Nephron (organoid): ENCODE measurements at regions not wholly inside any gene's neighbourhood (a gene's known extent, or its start where the extent isn't known, plus 50 kb on each side); places are given as distances from the start of the nearest gene placed in this dataset.

Experiments used
- H3K27ac Mint-ChIP-seq, 3 experiments: 2 replicates each; pipeline ENCODE4 v1.8.0; 2020; ENCODE audit warnings: mixed read lengths in 3 of 3, mild to moderate bottlenecking in 2 of 3, moderate library complexity in 1 of 3
- H3K27me3 Mint-ChIP-seq: 2 replicates; pipeline ENCODE4 v1.8.0; 2021; ENCODE audit warnings: low read depth, mild to moderate bottlenecking, moderate library complexity, mixed read lengths
- H3K36me3 Mint-ChIP-seq: 2 replicates; pipeline ENCODE4 v1.8.0; 2020; ENCODE audit warnings: low read depth, mixed read lengths
- H3K4me1 Mint-ChIP-seq: 2 replicates; pipeline ENCODE4 v1.8.0; 2020; ENCODE audit warnings: mixed read lengths
- H3K4me3 Mint-ChIP-seq, 3 experiments: 2 replicates each; pipeline ENCODE4 v1.8.0; 2020; ENCODE audit warnings: mild to moderate bottlenecking in 3 of 3, mixed read lengths in 3 of 3, moderate library complexity in 2 of 3
- H3K9me3 Mint-ChIP-seq: 2 replicates; pipeline ENCODE4 v1.8.0; 2020; ENCODE audit warnings: mixed read lengths
- CTCF ChIP-seq, 3 experiments: fragments of 200-600 bp; sonication (generic); IDR thresholded peaks; one replicate each; pipeline ENCODE4 v1.5.0; 2021; ENCODE audit warnings: antibody characterized with exemption in 3 of 3; ENCODE audit not compliant: unreplicated experiment in 3 of 3

- Mint-ChIP-seq H3K4me3 (no peak overlapping the region), H3K27ac (no peak overlapping the region), H3K9me3 (peaks cover 3% of the 10 kb centered on the region), H3K36me3 (no peaks in the 10 kb centered on the region), H3K4me1 (peaks cover under 1% of the 10 kb centered on the region), H3K27me3 (no peaks in the 10 kb centered on the region)
- TF ChIP-seq CTCF (IDR thresholded peaks at IDR 0.05; ENCODE audit: unreplicated experiment in 3 of 3), result no peak
Measured at GRCh38 chr5:66415208-66415607, 181.0 kb upstream of the MAST4 start.

- TF ChIP-seq CTCF (IDR thresholded peaks at IDR 0.05; ENCODE audit: unreplicated experiment in 3 of 3), result no peak
- Mint-ChIP-seq H3K36me3 (no peaks in the 10 kb centered on the region), H3K27me3 (no peaks in the 10 kb centered on the region), H3K27ac (no peak overlapping the region), H3K4me3 (no peak overlapping the region), H3K9me3 (peaks cover 3% of the 10 kb centered on the region), H3K4me1 (no peaks in the 10 kb centered on the region)
Measured at GRCh38 chr5:66416698-66417097, 179.5 kb upstream of the MAST4 start.

- Mint-ChIP-seq H3K9me3 (peaks cover 10% of the 10 kb centered on the region), H3K36me3 (no peaks in the 10 kb centered on the region), H3K27ac (peak overlapping the region in 1 of 3 experiments; percentile 31)
Measured at GRCh38 chr5:66417781-66418180, 178.4 kb upstream of the MAST4 start.

GRCh38 chr5:66423484-66423883 is 172.7 kb upstream of the MAST4 start:
- H3K27me3 Mint-ChIP-seq, result no peaks in the 10 kb centered on the region
- no peak for TF ChIP-seq CTCF (IDR thresholded peaks at IDR 0.05; ENCODE audit: unreplicated experiment in 3 of 3)

More at GRCh38 chr5:66417781-66418180, 178.4 kb upstream of the MAST4 start:
- Mint-ChIP-seq H3K27me3 (no peaks in the 10 kb centered on the region), H3K4me3 (no peak overlapping the region), H3K4me1 (no peaks in the 10 kb centered on the region)
- no peak for TF ChIP-seq CTCF (IDR thresholded peaks at IDR 0.05; ENCODE audit: unreplicated experiment in 3 of 3)

GRCh38 chr5:66425842-66426241 is 170.4 kb upstream of the MAST4 start:
- Mint-ChIP-seq H3K27ac (no peak overlapping the region), H3K4me1 (no peaks in the 10 kb centered on the region), H3K27me3 (no peaks in the 10 kb centered on the region), H3K36me3 (no peaks in the 10 kb centered on the region), H3K4me3 (no peak overlapping the region), H3K9me3 (peaks cover 16% of the 10 kb centered on the region)
- no peak for TF ChIP-seq CTCF (IDR thresholded peaks at IDR 0.05; ENCODE audit: unreplicated experiment in 3 of 3)

More at GRCh38 chr5:66423484-66423883, 172.7 kb upstream of the MAST4 start:
- Mint-ChIP-seq H3K4me1 (no peaks in the 10 kb centered on the region), H3K4me3 (no peak overlapping the region), H3K36me3 (no peaks in the 10 kb centered on the region), H3K9me3 (peaks cover 16% of the 10 kb centered on the region), H3K27ac (no peak overlapping the region)

- Mint-ChIP-seq H3K36me3 (no peaks in the 10 kb centered on the region), H3K27me3 (no peaks in the 10 kb centered on the region), H3K4me3 (no peak overlapping the region), H3K27ac (no peak overlapping the region), H3K4me1 (no peaks in the 10 kb centered on the region), H3K9me3 (peaks cover 15% of the 10 kb centered on the region)
- no peak for TF ChIP-seq CTCF (IDR thresholded peaks at IDR 0.05; ENCODE audit: unreplicated experiment in 3 of 3)
Measured at GRCh38 chr5:66426259-66427138, 169.7 kb upstream of the MAST4 start.
